IMR-90 (cell line): ENCODE measurements at regions not wholly inside any gene's neighbourhood (a gene's known extent, or its start where the extent isn't known, plus 50 kb on each side); places are given as distances from the start of the nearest gene placed in this dataset.

Experiments
- ATAC-seq: fragments of 200-7000 bp; cut with Tn5 transposase; 2 replicates; pipeline ENCODE4 v1.9.1; 2020; ENCODE audit warnings: low read depth, mild to moderate bottlenecking, moderate library complexity
- BruUV-seq: library from RNA; stranded (reverse); fragments of 400-500 nt; replicated peaks from 2 replicates; lab custom pipeline; 2021; lab: Mats Ljungman, UMichigan
- CTCF ChIA-PET: fragments of 300-600 bp; formaldehyde crosslinking; extraction: SDS; loops from one replicate; lab custom pipeline; 2021; ENCODE audit warnings: antibody characterized with exemption; lab: Yijun Ruan, JAX
- POLR2A ChIA-PET: fragments of 300-600 bp; sonication (Branson Sonifier 250); formaldehyde crosslinking; loops from one replicate; lab custom pipeline; 2022; ENCODE audit warnings: antibody characterized with exemption; ENCODE audit not compliant: unreplicated experiment; lab: Charles Lee
- DNase-seq: peaks from one replicate; pipeline ENCODE4 v3.0.0; 2013
- H2AFZ ChIP-seq: replicated peaks from 2 replicates; pipeline ENCODE3; 2013; ENCODE audit warnings: low read length, mild to moderate bottlenecking; ENCODE audit not compliant: poor library complexity
- H2AK5ac ChIP-seq: 2 replicates; pipeline ENCODE4 v1.6.1; 2013; ENCODE audit warnings: low read depth, low read length, inconsistent platforms
- H2AK9ac ChIP-seq: replicated peaks from 2 replicates; pipeline ENCODE3; 2013; ENCODE audit warnings: mild to moderate bottlenecking, low read depth, low read length, moderate library complexity; ENCODE audit not compliant: poor library complexity
- H2BK120ac ChIP-seq: 2 replicates; pipeline ENCODE4 v1.6.1; 2013; ENCODE audit warnings: low read depth, low read length, inconsistent platforms
- H2BK15ac ChIP-seq: 3 replicates; pipeline ENCODE4 v1.6.1; 2013; ENCODE audit warnings: low read depth, low read length, inconsistent platforms
- H2BK20ac ChIP-seq: 2 replicates; pipeline ENCODE4 v1.6.1; 2013; ENCODE audit warnings: low read depth, mild to moderate bottlenecking, inconsistent platforms, low read length, moderate library complexity
- H2BK5ac ChIP-seq: 2 replicates; pipeline ENCODE4 v1.6.1; 2013; ENCODE audit warnings: mild to moderate bottlenecking, low read depth, low read length, inconsistent platforms; ENCODE audit not compliant: poor library complexity, severe bottlenecking
- H3K14ac ChIP-seq: replicated peaks from 2 replicates; pipeline ENCODE4 v1.6.1; 2013; ENCODE audit warnings: low read depth, low read length, inconsistent platforms
- H3K18ac ChIP-seq: 2 replicates; pipeline ENCODE4 v1.6.1; 2013; ENCODE audit warnings: low read depth, low read length, control low read depth
- H3K23ac ChIP-seq: 2 replicates; pipeline ENCODE4 v1.6.1; 2013; ENCODE audit warnings: low read depth, low read length, inconsistent platforms
- H3K27ac ChIP-seq: 2 replicates; pipeline ENCODE4 v1.5.1; 2013; ENCODE audit warnings: mild to moderate bottlenecking, control low read depth, low read length; ENCODE audit not compliant: insufficient read depth
- H3K27me3 ChIP-seq: 2 replicates; pipeline ENCODE4 v1.6.1; 2013; ENCODE audit warnings: low read length; ENCODE audit not compliant: control insufficient read depth, insufficient read depth
- H3K36me3 ChIP-seq: 2 replicates; pipeline ENCODE4 v1.6.1; 2013; ENCODE audit warnings: low read length, mixed read lengths; ENCODE audit not compliant: control insufficient read depth, insufficient read depth
- H3K4ac ChIP-seq: 2 replicates; pipeline ENCODE4 v1.6.1; 2013; ENCODE audit warnings: low read depth, low read length, inconsistent platforms
- H3K4me1 ChIP-seq: 2 replicates; pipeline ENCODE4 v1.6.1; 2013; ENCODE audit warnings: low read length, mixed read lengths; ENCODE audit not compliant: control insufficient read depth, insufficient read depth
- H3K4me2 ChIP-seq: 2 replicates; pipeline ENCODE4 v1.6.1; 2013; ENCODE audit warnings: low read depth, mild to moderate bottlenecking, control low read depth, low read length, moderate library complexity
- H3K4me3 ChIP-seq: 2 replicates; pipeline ENCODE4 v1.5.1; 2013; ENCODE audit warnings: low read depth, mild to moderate bottlenecking, control low read depth, low read length, moderate library complexity; ENCODE audit not compliant: insufficient read depth
- H3K56ac ChIP-seq: 2 replicates; pipeline ENCODE4 v1.6.1; 2013; ENCODE audit warnings: low read length, inconsistent platforms; ENCODE audit not compliant: insufficient read depth; ENCODE audit errors: extremely low read depth
- H3K79me1 ChIP-seq, 2 experiments: 2 replicates each; pipeline ENCODE4 v1.6.1; 2013; ENCODE audit warnings: low read length in 2 of 2, inconsistent platforms in 1 of 2, low read depth in 1 of 2
- H3K9ac ChIP-seq: 2 replicates; pipeline ENCODE4 v1.6.1; 2013; ENCODE audit warnings: low read depth, low read length, control low read depth
- H3K9me1 ChIP-seq: 2 replicates; pipeline ENCODE4 v1.6.1; 2013; ENCODE audit warnings: low read length, inconsistent platforms; ENCODE audit not compliant: insufficient read depth
- H3K9me3 ChIP-seq: 2 replicates; pipeline ENCODE4 v1.6.1; 2013; ENCODE audit warnings: low read length; ENCODE audit not compliant: control insufficient read depth, insufficient read depth
- H4K20me1 ChIP-seq: 2 replicates; pipeline ENCODE4 v1.6.1; 2013; ENCODE audit warnings: low read length, inconsistent platforms; ENCODE audit not compliant: insufficient read depth
- H4K5ac ChIP-seq: 2 replicates; pipeline ENCODE4 v1.6.1; 2013; ENCODE audit warnings: mild to moderate bottlenecking, low read depth, low read length, control low read depth
- H4K8ac ChIP-seq, 2 experiments: 2 replicates each; pipeline ENCODE4 v1.6.1; 2013; ENCODE audit warnings: low read depth in 2 of 2, low read length in 2 of 2, control low read depth in 1 of 2, inconsistent platforms in 1 of 2
- H4K91ac ChIP-seq: 2 replicates; pipeline ENCODE4 v1.6.1; 2013; ENCODE audit warnings: low read depth, low read length, inconsistent platforms; ENCODE audit not compliant: insufficient read depth
- CEBPB ChIP-seq: IDR thresholded peaks from 2 replicates; pipeline ENCODE4 v1.6.1; 2012; ENCODE audit warnings: low read depth, low read length, improper control_type of control experiment
- CHD1 ChIP-seq: IDR thresholded peaks from 2 replicates; pipeline ENCODE4 v1.6.1; 2012; ENCODE audit warnings: low read depth, low read length, improper control_type of control experiment
- FOS ChIP-seq: fragments of 150-350 bp; IDR thresholded peaks from 2 replicates; pipeline ENCODE4 v1.6.1; 2016; ENCODE audit warnings: low read depth, low read length
- MAFK ChIP-seq: IDR thresholded peaks from 2 replicates; pipeline ENCODE4 v1.6.1; 2012; ENCODE audit warnings: low read depth, low read length, improper control_type of control experiment
- MAZ ChIP-seq: IDR thresholded peaks from 2 replicates; pipeline ENCODE4 v1.6.1; 2012; ENCODE audit warnings: low read depth, mild to moderate bottlenecking, low read length, improper control_type of control experiment, moderate library complexity, borderline replicate concordance
- MXI1 ChIP-seq: IDR thresholded peaks from 2 replicates; pipeline ENCODE4 v1.6.1; 2012; ENCODE audit warnings: low read depth, mild to moderate bottlenecking, low read length, moderate library complexity, borderline replicate concordance
- NFE2L2 ChIP-seq: fragments of 150-350 bp; IDR thresholded peaks from 2 replicates; pipeline ENCODE4 v1.6.1; 2016; ENCODE audit warnings: low read depth, mild to moderate bottlenecking, low read length
- POLR2A ChIP-seq: IDR thresholded peaks from 2 replicates; pipeline ENCODE4 v1.6.1; 2012; ENCODE audit warnings: mild to moderate bottlenecking, low read depth, low read length
- RAD21 ChIP-seq: IDR thresholded peaks from 2 replicates; pipeline ENCODE4 v1.6.1; 2012; ENCODE audit warnings: low read length, improper control_type of control experiment
- RCOR1 ChIP-seq: IDR thresholded peaks from 2 replicates; pipeline ENCODE4 v1.6.1; 2012; ENCODE audit warnings: mild to moderate bottlenecking, low read length, improper control_type of control experiment; ENCODE audit not compliant: insufficient replicate concordance
- RFX5 ChIP-seq: IDR thresholded peaks from 2 replicates; pipeline ENCODE4 v1.8.0; 2012; ENCODE audit warnings: low read depth, mild to moderate bottlenecking, low read length, moderate library complexity
- SMC3 ChIP-seq: fragments of 150-350 bp; IDR thresholded peaks from 2 replicates; pipeline ENCODE4 v1.6.1; 2016; ENCODE audit warnings: low read depth, mild to moderate bottlenecking, antibody characterized with exemption, low read length, moderate library complexity
- WGBS, 2 experiments: methylation state at CpG; one replicate each; pipeline versions ENCODE4 v1.1.5 to v1.1.7; 2013; ENCODE audit warnings: missing lambda C conversion rate in 2 of 2; ENCODE audit not compliant: insufficient read length in 1 of 2; ENCODE audit errors: extremely low coverage in 2 of 2; 5-methylcytosine and 5-hydroxymethylcytosine counted together
- dilution Hi-C: fragments of 300-500 bp; cut with HindIII; formaldehyde crosslinking; loops from one replicate; pipeline ENCODE4 v1.14.3; 2018; ENCODE audit warnings: low sequenced_read_pairs; ENCODE audit not compliant: unreplicated experiment
- in situ Hi-C: fragments of 300-500 bp; cut with MboI; formaldehyde crosslinking; loops from 3 replicates; pipeline ENCODE4 v1.14.3; 2019; ENCODE audit warnings: low sequenced_read_pairs, inconsistent platforms, mixed read lengths
- intact Hi-C: fragments of 100-400 bp; cut with micrococcal nuclease; formaldehyde crosslinking; loops from 2 replicates; pipeline ENCODE4 v1.10.0; 2022
- TF ChIP-seq, protein P1 (sequence below): fragments of 150-350 bp; IDR thresholded peaks from 2 replicates; pipeline ENCODE4 v1.6.1; 2017; ENCODE audit warnings: mild to moderate bottlenecking, antibody characterized with exemption, low read length, low read depth
- TF ChIP-seq, protein P2 (sequence below): conservative IDR thresholded peaks from 2 replicates; pipeline ENCODE4 v1.5.1; 2012; ENCODE audit warnings: mild to moderate bottlenecking, low read depth, low read length, improper control_type of control experiment
- TF ChIP-seq, protein P3 (sequence below): fragments of 150-350 bp; IDR thresholded peaks from 2 replicates; pipeline ENCODE4 v1.6.1; 2016; ENCODE audit warnings: low read depth, mild to moderate bottlenecking, low read length, moderate library complexity, borderline replicate concordance

DNA sequence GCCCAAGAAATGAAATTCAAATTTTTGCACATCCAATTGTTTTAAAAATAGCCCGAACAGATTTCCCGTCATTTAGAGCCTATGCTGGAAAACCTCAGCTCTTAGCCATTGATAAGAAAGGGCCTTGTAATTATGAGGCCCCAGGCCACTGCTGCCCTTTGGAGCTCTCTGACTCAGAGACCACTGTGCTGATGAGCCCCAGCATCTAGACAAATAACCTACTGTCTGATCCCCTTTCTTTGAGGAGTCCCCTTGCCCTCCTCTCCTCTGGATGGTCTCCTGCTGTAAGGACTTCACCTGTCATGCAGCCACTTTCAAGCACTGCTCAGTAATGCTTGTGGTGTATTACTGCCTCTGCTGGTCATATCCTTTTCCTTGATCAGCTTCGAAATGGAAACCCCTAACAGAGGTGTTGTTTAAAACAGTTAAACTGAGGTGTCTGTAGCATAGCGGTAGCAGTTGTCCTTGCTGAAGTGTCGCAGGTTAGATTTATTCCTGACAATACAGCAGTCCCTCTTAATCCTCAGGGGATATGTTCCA, 159.9 kb upstream of the SRRM4 start:
- ChIA-PET CTCF (interaction anchor here (0.5 kb wide), 1 partner anchor 10 kb away, joined by 4 read pairs; no protein-coding TSS in a partner anchor), POLR2A (no interaction called here)
- H4K20me1 ChIP-seq, result no peaks in the 10 kb centered on the region
- H3K4ac ChIP-seq, result no peak overlapping the region
- H3K9ac ChIP-seq, result no peak overlapping the region
- no CpG with 5 or more reads among the region's 5 CpGs for WGBS, 2 experiments
- no peak overlapping the region for H4K8ac ChIP-seq
- H3K23ac ChIP-seq, result no peak overlapping the region
- ATAC-seq (no peak), DNase-seq (no peak)
- no TSS peak for BruUV-seq
- no peak overlapping the region for H3K4me3 ChIP-seq
- H3K18ac ChIP-seq, result no peak overlapping the region
- H3K4me1 ChIP-seq, result no peaks in the 10 kb centered on the region
- H3K79me1 ChIP-seq, result no peaks in the 10 kb centered on the region
- H2BK5ac ChIP-seq, result no peak overlapping the region
- H2BK15ac ChIP-seq, result no peak overlapping the region
- H3K56ac ChIP-seq, result no peak overlapping the region
- no peak overlapping the region for H2AK5ac ChIP-seq
- H4K5ac ChIP-seq, result no peak overlapping the region
- H2AFZ ChIP-seq, result no peak overlapping the region
- no peak overlapping the region for H4K91ac ChIP-seq
- no peaks in the 10 kb centered on the region for H3K36me3 ChIP-seq
- TF ChIP-seq NFE2L2 (no peak), POLR2A (no peak), RAD21 (no peak), CHD1 (no peak), CEBPB (no peak), SMC3 (no peak), MAFK (no peak), RFX5 (no peak), FOS (no peak), MXI1 (no peak), MAZ (no peak), RCOR1 (no peak)
- TF ChIP-seq, protein P1, sequence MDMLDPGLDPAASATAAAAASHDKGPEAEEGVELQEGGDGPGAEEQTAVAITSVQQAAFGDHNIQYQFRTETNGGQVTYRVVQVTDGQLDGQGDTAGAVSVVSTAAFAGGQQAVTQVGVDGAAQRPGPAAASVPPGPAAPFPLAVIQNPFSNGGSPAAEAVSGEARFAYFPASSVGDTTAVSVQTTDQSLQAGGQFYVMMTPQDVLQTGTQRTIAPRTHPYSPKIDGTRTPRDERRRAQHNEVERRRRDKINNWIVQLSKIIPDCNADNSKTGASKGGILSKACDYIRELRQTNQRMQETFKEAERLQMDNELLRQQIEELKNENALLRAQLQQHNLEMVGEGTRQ, result no peak
- TF ChIP-seq, protein P2, sequence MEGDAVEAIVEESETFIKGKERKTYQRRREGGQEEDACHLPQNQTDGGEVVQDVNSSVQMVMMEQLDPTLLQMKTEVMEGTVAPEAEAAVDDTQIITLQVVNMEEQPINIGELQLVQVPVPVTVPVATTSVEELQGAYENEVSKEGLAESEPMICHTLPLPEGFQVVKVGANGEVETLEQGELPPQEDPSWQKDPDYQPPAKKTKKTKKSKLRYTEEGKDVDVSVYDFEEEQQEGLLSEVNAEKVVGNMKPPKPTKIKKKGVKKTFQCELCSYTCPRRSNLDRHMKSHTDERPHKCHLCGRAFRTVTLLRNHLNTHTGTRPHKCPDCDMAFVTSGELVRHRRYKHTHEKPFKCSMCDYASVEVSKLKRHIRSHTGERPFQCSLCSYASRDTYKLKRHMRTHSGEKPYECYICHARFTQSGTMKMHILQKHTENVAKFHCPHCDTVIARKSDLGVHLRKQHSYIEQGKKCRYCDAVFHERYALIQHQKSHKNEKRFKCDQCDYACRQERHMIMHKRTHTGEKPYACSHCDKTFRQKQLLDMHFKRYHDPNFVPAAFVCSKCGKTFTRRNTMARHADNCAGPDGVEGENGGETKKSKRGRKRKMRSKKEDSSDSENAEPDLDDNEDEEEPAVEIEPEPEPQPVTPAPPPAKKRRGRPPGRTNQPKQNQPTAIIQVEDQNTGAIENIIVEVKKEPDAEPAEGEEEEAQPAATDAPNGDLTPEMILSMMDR, result no peak
- TF ChIP-seq, protein P3, sequence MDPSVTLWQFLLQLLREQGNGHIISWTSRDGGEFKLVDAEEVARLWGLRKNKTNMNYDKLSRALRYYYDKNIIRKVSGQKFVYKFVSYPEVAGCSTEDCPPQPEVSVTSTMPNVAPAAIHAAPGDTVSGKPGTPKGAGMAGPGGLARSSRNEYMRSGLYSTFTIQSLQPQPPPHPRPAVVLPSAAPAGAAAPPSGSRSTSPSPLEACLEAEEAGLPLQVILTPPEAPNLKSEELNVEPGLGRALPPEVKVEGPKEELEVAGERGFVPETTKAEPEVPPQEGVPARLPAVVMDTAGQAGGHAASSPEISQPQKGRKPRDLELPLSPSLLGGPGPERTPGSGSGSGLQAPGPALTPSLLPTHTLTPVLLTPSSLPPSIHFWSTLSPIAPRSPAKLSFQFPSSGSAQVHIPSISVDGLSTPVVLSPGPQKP, result no peak
- H3K27ac ChIP-seq, result no peak overlapping the region
- H3K27me3 ChIP-seq, result no peaks in the 10 kb centered on the region
- H2AK9ac ChIP-seq, result no peak overlapping the region
- no peak overlapping the region for H3K14ac ChIP-seq
- intact Hi-C loops, result no loop called here
- no peak overlapping the region for H3K4me2 ChIP-seq
- no peaks in the 10 kb centered on the region for H3K9me1 ChIP-seq
- in situ Hi-C loops, result no loop called here
- dilution Hi-C loops, result no loop called here
- H2BK20ac ChIP-seq, result no peak overlapping the region
- H2BK120ac ChIP-seq, result no peak overlapping the region
- peaks cover 17% of the 10 kb centered on the region for H3K9me3 ChIP-seq
